CD4-positive, alpha-beta T cell treated with Interleukin-17A for 4 hours (primary cell): ENCODE measurements at regions not wholly inside any gene's neighbourhood (a gene's known extent, or its start where the extent isn't known, plus 50 kb on each side); places are given as distances from the start of the nearest gene placed in this dataset.

Source experiments
- DNase-seq: peaks from one replicate; pipeline ENCODE4 v3.0.0-alpha.2; 2020; ENCODE audit warnings: mixed read lengths

GRCh38 chr21:41651406-41651805, 115.4 kb downstream of the RIPK4 start:
- DNase-seq = no peak

GRCh38 chr21:41650526-41651145, 116.2 kb downstream of the RIPK4 start:
- DNase-seq = no peak

- DNase-seq = no peak
Measured at GRCh38 chr21:41648591-41649031, 118.2 kb downstream of the RIPK4 start.

- no peak for DNase-seq
Measured at GRCh38 chr21:41647806-41648561, 118.9 kb downstream of the RIPK4 start.

DNA sequence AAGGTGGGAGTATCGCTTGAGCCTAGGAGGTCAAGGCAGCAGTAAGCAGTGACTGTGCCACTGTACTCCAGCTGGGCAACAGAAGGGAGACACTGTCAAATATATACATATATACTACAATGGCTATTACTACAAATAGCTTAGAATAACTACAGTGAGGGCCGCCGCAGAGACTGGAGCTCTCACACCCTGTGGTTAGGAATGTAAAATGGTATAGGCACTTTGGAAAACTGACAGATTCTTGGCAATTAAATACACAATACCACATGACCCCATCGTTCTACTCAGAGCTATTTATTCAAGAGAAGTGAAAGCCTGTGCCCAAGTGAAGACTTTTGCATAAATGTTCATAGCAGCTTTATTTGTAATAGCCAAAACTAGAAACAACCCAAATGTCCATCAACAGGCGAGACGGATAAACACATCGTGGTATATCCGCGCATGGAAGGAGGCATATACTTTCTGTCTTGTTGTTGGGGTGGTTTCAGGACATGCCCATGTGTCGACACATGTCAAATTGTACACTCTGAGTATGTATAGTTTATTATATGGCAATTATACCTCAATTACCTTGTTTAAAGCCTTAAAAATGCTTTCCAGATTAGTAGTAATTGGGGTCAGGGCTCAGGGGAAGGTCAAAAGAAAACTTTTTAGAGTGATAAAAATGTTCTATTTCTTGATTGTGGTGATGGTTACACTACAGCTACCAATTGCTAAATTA, 123.4 kb downstream of the RIPK4 start:
- DNase-seq = no peak

GRCh38 chr21:41641821-41642701, 124.8 kb downstream of the RIPK4 start:
- no peak for DNase-seq

DNA sequence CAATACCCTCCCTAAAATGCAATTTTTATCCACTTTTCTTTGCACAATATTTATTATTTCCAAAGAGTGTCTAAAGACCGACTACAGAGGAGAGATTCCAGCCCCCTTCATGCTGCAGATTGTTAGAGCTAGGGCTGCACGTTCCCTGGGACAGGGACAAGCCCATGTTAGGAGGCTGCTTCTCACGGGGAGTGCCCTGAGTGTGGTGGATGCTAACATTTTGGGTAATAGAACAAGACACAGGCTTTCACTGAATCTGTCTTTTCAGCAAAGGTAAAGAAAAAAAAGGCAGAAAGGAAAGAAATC, 125.4 kb downstream of the RIPK4 start:
- no peak for DNase-seq

- no peak for DNase-seq
Measured at GRCh38 chr21:41640748-41641509, 125.9 kb downstream of the RIPK4 start.

DNA sequence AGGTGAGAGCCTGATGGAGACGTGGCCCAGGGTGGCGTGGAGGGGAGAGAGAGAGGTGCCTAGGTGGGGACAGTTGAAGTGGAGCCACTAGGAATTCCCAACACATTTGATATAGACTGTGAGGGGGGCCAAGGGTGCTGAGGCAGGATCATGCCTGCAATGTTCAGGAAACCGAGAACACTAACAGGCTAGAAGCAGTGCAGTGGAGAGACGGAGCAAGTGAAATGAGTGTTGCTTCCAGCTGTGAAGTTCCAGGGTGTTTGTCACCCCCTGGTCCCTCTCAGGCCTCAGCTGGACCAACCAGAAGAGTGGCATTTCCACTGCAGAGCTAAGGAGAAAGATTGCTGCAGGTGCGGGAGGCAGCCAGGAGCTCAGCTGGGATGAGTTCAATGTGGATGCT, 127.1 kb downstream of the RIPK4 start:
- no peak for DNase-seq

DNA sequence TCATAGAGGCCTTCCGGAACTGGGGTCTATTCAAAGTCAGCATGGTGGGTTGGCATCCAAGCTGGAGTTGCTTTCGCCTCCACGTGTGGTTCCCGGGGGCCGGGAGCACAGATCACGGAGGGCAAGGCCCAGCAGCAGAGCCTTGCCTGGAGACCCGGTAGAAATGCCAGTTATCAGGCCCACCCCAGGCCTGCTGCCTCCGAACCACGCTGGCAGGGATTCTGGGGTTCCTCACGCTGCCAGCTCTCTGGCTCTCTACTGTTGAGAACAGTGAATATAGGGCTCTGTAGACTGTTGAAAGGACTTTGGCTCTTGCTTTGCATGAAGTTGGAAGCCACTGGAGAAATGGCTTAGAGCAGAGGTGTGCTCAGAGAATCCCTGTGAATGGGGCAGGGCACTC, 127.5 kb downstream of the RIPK4 start:
- no peak for DNase-seq

GRCh38 chr21:41638201-41638790, 128.6 kb downstream of the RIPK4 start:
- no peak for DNase-seq

DNA sequence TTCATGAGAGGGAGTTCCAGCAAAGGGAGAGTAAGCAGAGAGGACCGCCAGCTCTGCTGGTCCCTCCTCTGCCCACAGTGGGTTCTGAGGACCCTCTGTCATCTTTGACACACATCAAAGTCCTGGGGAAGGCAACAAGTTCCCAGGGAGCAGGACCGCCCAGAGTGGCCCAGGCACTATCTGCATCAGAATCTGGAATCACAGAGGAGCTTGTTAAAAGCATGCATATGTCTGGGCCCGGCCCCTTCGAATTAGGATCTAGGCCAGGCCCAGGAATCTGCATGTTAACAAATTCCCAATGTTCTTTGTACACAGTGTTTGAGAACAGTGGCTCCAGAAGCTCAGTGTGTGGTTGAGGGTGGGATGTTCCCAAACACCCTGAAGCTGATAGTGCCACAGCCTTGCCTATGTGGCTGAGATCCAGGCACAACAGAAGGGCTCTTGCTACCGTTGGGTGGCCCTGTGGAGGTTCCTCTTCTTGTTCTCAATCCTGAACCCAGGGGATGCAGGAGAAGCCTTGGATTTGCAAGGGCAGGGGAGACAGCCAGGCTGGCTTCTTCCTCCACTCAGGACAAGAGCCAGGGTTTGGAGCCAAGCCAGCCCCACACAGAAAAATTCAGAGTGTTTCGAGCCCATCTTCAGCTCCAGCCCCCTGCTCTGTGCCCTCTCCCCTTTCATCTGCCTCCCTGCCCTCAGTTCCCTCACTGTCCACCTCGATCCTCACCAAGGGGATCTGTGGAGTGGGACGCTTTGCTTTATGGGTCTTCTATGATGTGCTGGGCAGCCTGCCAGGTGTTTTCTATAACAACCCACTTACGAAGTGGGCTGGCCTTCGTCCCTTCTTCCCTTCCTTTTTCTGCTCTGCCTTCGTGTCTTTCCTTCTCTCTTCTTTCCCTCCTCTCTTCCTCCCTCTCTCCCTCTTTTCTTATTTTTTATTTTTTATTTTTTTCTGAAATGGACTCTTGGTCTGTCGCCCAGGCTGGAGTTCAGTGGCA, 129.0 kb upstream of the TMPRSS2 start:
- no peak for DNase-seq

DNA sequence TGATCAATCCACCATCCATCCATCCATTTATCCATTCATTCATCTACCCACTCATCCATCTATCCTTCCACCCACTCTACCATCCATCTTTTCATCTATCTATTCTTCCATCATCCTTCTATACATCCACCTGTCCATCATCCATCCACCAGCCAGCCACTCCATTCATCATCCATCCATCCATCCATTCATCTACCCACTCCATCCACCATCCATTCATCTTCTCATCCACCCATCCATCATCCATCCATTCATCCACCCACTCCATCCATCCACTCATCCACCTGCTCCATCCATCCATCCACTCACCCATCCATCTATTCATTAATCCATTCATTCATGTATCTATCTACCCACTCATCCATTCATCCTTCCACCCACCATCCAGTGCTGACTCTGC, 127.9 kb upstream of the TMPRSS2 start:
- DNase-seq = no peak

- no peak for DNase-seq
Measured at GRCh38 chr21:41634858-41635257, 126.9 kb upstream of the TMPRSS2 start.

GRCh38 chr21:41634211-41634694, 126.3 kb upstream of the TMPRSS2 start:
- DNase-seq = no peak

- no peak for DNase-seq
Measured at GRCh38 chr21:41633627-41634026, 125.7 kb upstream of the TMPRSS2 start.

GRCh38 chr21:41632748-41633475, 125.0 kb upstream of the TMPRSS2 start:
- no peak for DNase-seq

DNA sequence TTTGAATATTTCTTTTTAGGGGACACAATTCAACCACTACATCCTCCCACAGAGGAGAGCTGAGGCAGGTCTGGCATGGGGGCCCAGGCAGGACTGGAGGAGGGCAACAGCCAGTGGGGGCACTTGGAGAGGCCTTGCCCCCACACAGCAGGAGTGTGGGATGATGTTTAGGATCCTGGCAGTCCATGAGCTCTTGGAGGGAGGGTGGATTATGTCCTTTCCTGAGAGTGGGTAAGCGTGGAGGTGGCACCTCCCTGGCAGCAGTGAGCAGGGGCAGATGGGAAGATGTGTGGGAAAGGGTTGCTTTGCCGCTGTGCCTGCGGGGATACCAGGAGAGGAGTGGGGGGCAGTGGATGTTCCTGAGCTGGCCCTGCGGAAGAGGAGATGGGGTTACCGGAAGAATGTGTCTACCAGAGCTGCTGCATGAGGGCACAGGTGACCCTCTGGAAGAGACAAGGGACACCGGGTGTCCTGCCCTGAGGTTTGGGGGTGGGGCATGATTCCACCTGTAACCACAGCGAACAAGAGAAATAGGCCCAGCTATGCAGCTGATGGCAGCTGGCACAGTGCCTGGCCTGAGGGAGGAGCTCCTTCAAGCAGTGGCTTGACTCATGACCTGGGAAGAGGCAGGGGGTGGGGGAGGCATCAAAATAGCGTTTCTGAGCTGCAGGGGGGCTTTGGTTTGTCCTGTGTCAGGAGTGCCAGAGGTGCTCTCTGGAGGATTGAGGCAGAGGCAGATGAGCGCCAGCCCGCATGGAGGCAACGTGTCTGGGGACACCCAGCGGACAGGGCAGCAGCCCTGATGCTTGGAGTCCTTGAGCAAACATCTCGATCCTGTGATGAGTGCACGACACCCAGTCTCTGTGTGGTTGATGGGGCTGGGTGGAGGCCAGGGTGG, 123.9 kb upstream of the TMPRSS2 start:
- DNase-seq = no peak

- DNase-seq = no peak
Measured at GRCh38 chr21:41630917-41631316, 123.0 kb upstream of the TMPRSS2 start.
